ENCODE measurements at regions not wholly inside any gene's neighbourhood (a gene's known extent, or its start where the extent isn't known, plus 50 kb on each side); places are given as distances from the start of the nearest gene placed in this dataset.

DNA sequence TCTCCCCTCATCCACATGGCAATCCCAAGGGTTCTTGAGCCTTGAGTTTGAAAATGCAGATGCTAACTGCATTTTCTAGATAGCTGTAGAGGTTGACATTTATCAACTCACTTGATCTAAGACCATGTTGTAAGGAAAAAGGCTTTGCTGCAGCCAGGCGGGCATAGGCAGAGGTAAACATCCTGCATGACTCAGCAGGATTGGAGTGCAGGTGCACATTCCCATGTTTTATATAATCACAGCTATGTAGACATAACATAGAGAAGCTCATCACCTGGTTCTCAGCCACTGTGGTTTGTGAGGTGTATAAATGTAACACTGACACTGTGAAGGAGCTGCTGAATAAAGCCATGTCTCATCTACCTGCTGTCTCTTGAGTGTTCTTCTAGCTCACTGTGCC, 62.3 kb upstream of the PDE5A start:
- no peak for TF ChIP-seq CTCF (IDR thresholded peaks at IDR 0.05)
- no peak for TF ChIP-seq POLR2A (IDR thresholded peaks at IDR 0.05)

All from adrenal gland (tissue), 5 donors.